IPS-15b (cell line): ENCODE measurements at regions not wholly inside any gene's neighbourhood (a gene's known extent, or its start where the extent isn't known, plus 50 kb on each side); places are given as distances from the start of the nearest gene placed in this dataset.
"Not testable (repeated sequence)": the region's sequence is repeated elsewhere in the genome, so short reads cannot be mapped to it uniquely, and the experiment has no call there.

ENCODE experiments used
- H3K27me3 ChIP-seq: one replicate; pipeline ENCODE4 v1.6.1; 2013; ENCODE audit warnings: low read length; ENCODE audit not compliant: control insufficient read depth, insufficient read depth
- H3K36me3 ChIP-seq: one replicate; pipeline ENCODE4 v1.6.1; 2013; ENCODE audit warnings: low read length; ENCODE audit not compliant: control insufficient read depth, insufficient read depth
- H3K4me1 ChIP-seq: one replicate; pipeline ENCODE4 v1.6.1; 2013; ENCODE audit warnings: mild to moderate bottlenecking, low read length; ENCODE audit not compliant: control insufficient read depth, insufficient read depth
- H3K4me3 ChIP-seq: one replicate; pipeline ENCODE4 v1.5.1; 2013; ENCODE audit warnings: low read depth, low read length
- H3K9ac ChIP-seq: one replicate; pipeline ENCODE4 v1.6.1; 2013; ENCODE audit warnings: low read depth, mild to moderate bottlenecking, low read length
- H3K9me3 ChIP-seq: one replicate; pipeline ENCODE4 v1.6.1; 2013; ENCODE audit warnings: mild to moderate bottlenecking, low read length; ENCODE audit not compliant: control insufficient read depth, insufficient read depth

DNA sequence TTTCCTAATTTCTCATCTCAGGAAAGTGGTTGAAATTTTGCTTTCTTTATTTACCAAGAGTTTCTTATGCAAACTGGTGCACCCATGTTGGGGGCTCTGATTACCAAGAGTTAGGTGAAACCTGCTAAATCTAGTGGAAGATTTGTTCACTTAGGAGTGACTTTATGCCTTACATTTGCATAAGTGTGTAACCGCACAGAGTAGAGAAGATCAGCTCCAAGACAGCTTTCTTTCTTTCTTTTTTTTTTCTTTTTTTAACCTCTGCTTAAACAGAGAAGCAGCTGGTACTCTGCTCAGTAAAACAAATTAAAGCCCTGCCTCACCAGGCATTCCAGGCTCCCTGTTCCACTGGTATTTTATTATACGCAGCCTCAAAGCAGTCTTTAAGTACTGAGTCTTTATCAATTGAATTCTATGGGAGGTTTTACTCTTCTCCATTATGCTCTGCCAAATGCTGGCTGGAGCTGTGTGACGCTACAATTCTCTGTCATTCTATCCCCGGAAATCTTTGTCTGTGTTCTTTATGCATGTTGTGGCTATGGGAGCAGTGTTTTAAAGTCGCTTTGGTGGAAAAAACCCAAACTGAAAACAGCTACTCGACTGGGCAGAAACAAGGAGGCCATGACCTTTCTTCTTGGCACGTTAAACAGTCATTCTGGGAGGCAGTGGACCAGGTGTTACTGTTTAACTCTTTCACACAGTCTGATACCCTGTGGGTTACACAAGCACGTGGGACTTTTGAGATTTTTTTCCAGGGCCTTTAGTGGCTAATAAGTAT lies 55.2 kb upstream of the GBE1 start:
- H3K36me3 ChIP-seq: no peaks in the 10 kb centered on the region
- no peaks in the 10 kb centered on the region for H3K9me3 ChIP-seq
- H3K4me1 ChIP-seq: no peaks in the 10 kb centered on the region
- H3K4me3 ChIP-seq: no peak overlapping the region
- H3K27me3 ChIP-seq: no peaks in the 10 kb centered on the region
- no peak overlapping the region for H3K9ac ChIP-seq

DNA sequence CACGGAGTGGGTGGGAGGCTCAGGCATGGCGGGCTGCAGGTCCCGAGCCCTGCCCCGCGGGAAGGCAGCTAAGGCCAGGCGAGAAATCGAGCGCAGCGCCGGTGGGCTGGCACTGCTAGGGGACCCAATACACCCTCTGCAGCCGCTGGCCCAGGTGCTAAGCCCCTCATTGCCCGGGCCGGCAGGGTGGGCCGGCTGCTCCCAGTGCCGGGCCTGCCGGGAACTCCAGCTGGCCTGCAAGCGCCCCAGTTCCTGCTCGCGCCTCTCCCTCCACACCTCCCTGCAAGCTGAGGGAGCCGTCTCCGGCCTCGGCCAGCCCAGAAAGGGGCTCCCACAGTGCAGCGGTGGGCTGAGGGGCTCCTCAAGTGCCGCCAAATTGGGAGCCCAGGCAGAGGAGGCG lies 50.7 kb upstream of the GBE1 start:
- H3K9ac ChIP-seq, H3K4me3 ChIP-seq, H3K4me1 ChIP-seq, H3K36me3 ChIP-seq, H3K27me3 ChIP-seq, H3K9me3 ChIP-seq: not testable (repeated sequence)
